H1 (cell line): ENCODE measurements at regions not wholly inside any gene's neighbourhood (a gene's known extent, or its start where the extent isn't known, plus 50 kb on each side); places are given as distances from the start of the nearest gene placed in this dataset.

ENCODE experiments used
- GABPA ChIP-seq: IDR thresholded peaks from 2 replicates; pipeline ENCODE4 v1.6.1; 2011; ENCODE audit warnings: mild to moderate bottlenecking, low read length, moderate library complexity, borderline replicate concordance; ENCODE audit not compliant: insufficient read depth
- RAD21 ChIP-seq, 2 experiments: IDR thresholded peaks in 1 of 2; conservative IDR thresholded peaks in 1 of 2; 2 replicates each; pipeline ENCODE4 v1.6.1; 2011; ENCODE audit warnings: low read depth in 2 of 2, low read length in 2 of 2, improper control_type of control experiment in 1 of 2, inconsistent platforms in 1 of 2, mild to moderate bottlenecking in 1 of 2, moderate library complexity in 1 of 2

- TF ChIP-seq GABPA (no peak), RAD21 (IDR thresholded peaks at IDR 0.05 in 1 of 2, conservative IDR thresholded peaks at IDR 0.05 in 1 of 2; ENCODE audit: low read depth in 2 of 2, low read length in 2 of 2) (no peak)
Observed at GRCh38 chr12:19726592-19726991, 287.3 kb downstream of the AEBP2 start.
